NT2/D1 (cell line): ENCODE measurements at regions not wholly inside any gene's neighbourhood (a gene's known extent, or its start where the extent isn't known, plus 50 kb on each side); places are given as distances from the start of the nearest gene placed in this dataset.
"Not testable (repeated sequence)": the region's sequence is repeated elsewhere in the genome, so short reads cannot be mapped to it uniquely, and the experiment has no call there.

Experiments used
- DNase-seq: peaks from one replicate; pipeline ENCODE4 v3.0.0-alpha.2; 2011; ENCODE audit warnings: low read depth, low spot score
- H3K27me3 ChIP-seq: 2 replicates; pipeline ENCODE4 v1.6.0; 2011; ENCODE audit warnings: mild to moderate bottlenecking; ENCODE audit not compliant: insufficient read length, insufficient read depth
- H3K36me3 ChIP-seq: 2 replicates; pipeline ENCODE4 v1.6.1; 2011; ENCODE audit warnings: mild to moderate bottlenecking, low read length, mixed read lengths; ENCODE audit not compliant: insufficient read depth, insufficient read length
- H3K4me1 ChIP-seq: 2 replicates; pipeline ENCODE4 v1.5.1; 2011; ENCODE audit not compliant: insufficient read depth, insufficient read length
- H3K4me3 ChIP-seq: 2 replicates; pipeline ENCODE4 v1.5.1; 2011; ENCODE audit warnings: low read depth; ENCODE audit not compliant: insufficient read length
- H3K9ac ChIP-seq: 2 replicates; pipeline ENCODE4 v1.6.0; 2011; ENCODE audit warnings: low read depth; ENCODE audit not compliant: insufficient read length
- H3K9me3 ChIP-seq: 2 replicates; pipeline ENCODE4 v1.5.1; 2011; ENCODE audit warnings: mild to moderate bottlenecking, low read length; ENCODE audit not compliant: insufficient read depth
- SUZ12 ChIP-seq: IDR thresholded peaks from 2 replicates; pipeline ENCODE4 v1.6.1; 2011; ENCODE audit not compliant: insufficient read length, insufficient read depth; ENCODE audit errors: extremely low read depth
- YY1 ChIP-seq: IDR thresholded peaks from 2 replicates; pipeline ENCODE4 v1.6.1; 2011; ENCODE audit not compliant: insufficient read length, insufficient read depth
- ZNF274 ChIP-seq: IDR thresholded peaks from 2 replicates; pipeline ENCODE4 v1.6.1; 2011; ENCODE audit warnings: mild to moderate bottlenecking, low read depth, low read length

- no peak overlapping the region for H3K4me3 ChIP-seq
Observed at GRCh38 chr6:14521141-14521540, 403.6 kb downstream of the CD83 start.

DNA sequence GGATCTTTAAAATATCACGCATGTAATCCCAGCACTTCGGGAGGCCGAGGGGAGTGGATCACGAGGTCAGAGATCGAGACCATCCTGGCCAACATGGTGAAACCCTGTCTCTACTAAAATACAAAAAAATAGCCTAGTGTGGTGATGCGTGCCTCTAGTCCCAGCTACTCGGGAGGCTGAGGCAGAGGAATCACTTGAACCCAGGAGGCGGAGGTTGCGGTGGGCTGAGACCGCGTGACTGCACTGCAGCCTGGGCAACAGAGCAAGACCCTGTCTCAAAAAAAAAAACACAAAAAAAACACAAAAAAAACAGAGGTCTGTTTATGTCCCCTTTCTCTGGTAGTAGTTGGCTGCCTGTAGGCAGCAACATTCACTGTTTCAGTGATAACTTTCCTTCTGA lies 404.3 kb downstream of the CD83 start:
- not testable (repeated sequence) for H3K9me3 ChIP-seq, H3K4me1 ChIP-seq, DNase-seq, H3K27me3 ChIP-seq, H3K4me3 ChIP-seq, H3K36me3 ChIP-seq, H3K9ac ChIP-seq

More at GRCh38 chr6:14521141-14521540, 403.6 kb downstream of the CD83 start:
- DNase-seq: no peak
- Histone ChIP-seq H3K9ac (no peak overlapping the region), H3K36me3 (no peaks in the 10 kb centered on the region), H3K27me3 (no peaks in the 10 kb centered on the region), H3K4me1 (no peaks in the 10 kb centered on the region), H3K9me3 (peaks cover 7% of the 10 kb centered on the region; the same call in 1 of the 2 replicates)
- no peak for TF ChIP-seq ZNF274
- no peak for TF ChIP-seq SUZ12
- TF ChIP-seq YY1: no peak

GRCh38 chr6:14524319-14524718 lies 406.7 kb downstream of the CD83 start:
- Histone ChIP-seq H3K27me3 (no peaks in the 10 kb centered on the region), H3K4me3 (no peak overlapping the region), H3K9ac (no peak overlapping the region), H3K9me3 (peaks cover 7% of the 10 kb centered on the region; the same call in 1 of the 2 replicates), H3K4me1 (no peaks in the 10 kb centered on the region), H3K36me3 (no peaks in the 10 kb centered on the region)
- no peak for DNase-seq
- TF ChIP-seq SUZ12: no peak
- TF ChIP-seq ZNF274: no peak
- no peak for TF ChIP-seq YY1

DNA sequence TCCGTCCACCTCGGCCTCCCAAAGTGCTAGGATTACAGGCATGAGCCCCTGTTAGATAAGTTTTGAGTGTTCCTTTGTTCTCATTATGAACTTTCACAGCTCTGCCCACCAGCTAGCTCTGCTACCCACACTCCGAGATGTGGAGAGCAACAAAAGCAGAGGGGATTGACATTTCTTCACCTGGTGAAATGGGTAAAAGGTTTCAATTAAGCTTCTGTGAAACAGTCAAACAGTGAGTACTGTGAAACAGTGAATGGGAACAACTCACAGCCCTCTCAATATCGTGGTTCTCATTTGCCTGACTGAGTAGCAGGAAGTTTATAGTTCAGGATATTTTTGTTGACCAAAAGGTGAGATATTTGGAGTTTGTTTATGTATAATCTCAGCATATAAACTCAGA lies 412.8 kb downstream of the CD83 start:
- Histone ChIP-seq H3K4me1 (no peaks in the 10 kb centered on the region), H3K36me3 (no peaks in the 10 kb centered on the region), H3K4me3 (no peak overlapping the region), H3K9ac (no peak overlapping the region), H3K9me3 (no peaks in the 10 kb centered on the region), H3K27me3 (no peaks in the 10 kb centered on the region)
- no peak for TF ChIP-seq YY1
- no peak for TF ChIP-seq SUZ12
- TF ChIP-seq ZNF274: no peak
- no peak for DNase-seq

GRCh38 chr6:14533446-14533845 lies 415.9 kb downstream of the CD83 start:
- Histone ChIP-seq H3K4me1 (no peaks in the 10 kb centered on the region), H3K36me3 (no peaks in the 10 kb centered on the region), H3K9me3 (no peaks in the 10 kb centered on the region; the same call in 1 of the 2 replicates), H3K27me3 (no peaks in the 10 kb centered on the region), H3K9ac (no peak overlapping the region), H3K4me3 (no peak overlapping the region)
- no peak for TF ChIP-seq SUZ12
- TF ChIP-seq ZNF274: no peak
- TF ChIP-seq YY1: no peak
- no peak for DNase-seq

- TF ChIP-seq SUZ12 (no peak), YY1 (no peak), ZNF274 (no peak)
- Histone ChIP-seq H3K4me1 (no peaks in the 10 kb centered on the region), H3K4me3 (no peak overlapping the region), H3K9me3 (no peaks in the 10 kb centered on the region; the same call in 1 of the 2 replicates), H3K27me3 (no peaks in the 10 kb centered on the region), H3K9ac (no peak overlapping the region), H3K36me3 (no peaks in the 10 kb centered on the region)
- DNase-seq: no peak
Observed at GRCh38 chr6:14537030-14537429, 419.5 kb downstream of the CD83 start.

GRCh38 chr6:14540276-14540675 lies 422.7 kb downstream of the CD83 start:
- no peaks in the 10 kb centered on the region for H3K4me1 ChIP-seq
- H3K9ac ChIP-seq: no peak overlapping the region
- H3K36me3 ChIP-seq: no peaks in the 10 kb centered on the region
- no peaks in the 10 kb centered on the region for H3K27me3 ChIP-seq
- H3K4me3 ChIP-seq: no peak overlapping the region
- TF ChIP-seq YY1 (no peak), ZNF274 (no peak), SUZ12 (no peak)
- H3K9me3 ChIP-seq: no peaks in the 10 kb centered on the region; the same call in 1 of the 2 replicates
- DNase-seq: no peak
